ENCODE measurements at regions not wholly inside any gene's neighbourhood (a gene's known extent, or its start where the extent isn't known, plus 50 kb on each side); places are given as distances from the start of the nearest gene placed in this dataset.

- Histone ChIP-seq H3K79me2 (replicated peaks; ENCODE audit: insufficient read depth, low read length) (no peaks in the 10 kb centered on the region), H3K27ac (ENCODE audit: low read length) (no peak overlapping the region), H2AFZ (ENCODE audit: low read depth, low read length) (no peak overlapping the region), H3F3A (ENCODE audit: insufficient read depth, low read length, poor library complexity, severe bottlenecking) (no peaks in the 10 kb centered on the region), H3K36me3 (ENCODE audit: insufficient read depth, low read length) (no peaks in the 10 kb centered on the region), H3K9me2 (ENCODE audit: insufficient read depth, low read length) (no peaks in the 10 kb centered on the region), H3K27me3 (ENCODE audit: insufficient read depth, low read depth, low read length) (no peaks in the 10 kb centered on the region), H4K20me1 (ENCODE audit: insufficient read depth) (no peaks in the 10 kb centered on the region), H3K9ac (ENCODE audit: low read length) (no peak overlapping the region), H3K4me2 (ENCODE audit: low read length) (no peak overlapping the region), H3K9me3 (ENCODE audit: low read length) (no peaks in the 10 kb centered on the region), H3K4me3 (ENCODE audit: low read length) (no peak overlapping the region)
- no peak for TF ChIP-seq TAF1 (IDR thresholded peaks at IDR 0.05; ENCODE audit: low read depth)
Observed at GRCh38 chr12:89059721-89060541, 292.4 kb downstream of the DUSP6 start.

GRCh38 chr12:89059056-89059455, 293.2 kb downstream of the DUSP6 start:
- Histone ChIP-seq H2AFZ (ENCODE audit: low read depth, low read length) (no peak overlapping the region), H3K4me2 (ENCODE audit: low read length) (no peak overlapping the region), H3K27me3 (ENCODE audit: insufficient read depth, low read depth, low read length) (no peaks in the 10 kb centered on the region)

More at GRCh38 chr12:89059056-89059455, 293.2 kb downstream of the DUSP6 start:
- H3K4me3 ChIP-seq (ENCODE audit: low read length), result no peak overlapping the region
- no peaks in the 10 kb centered on the region for H3K9me3 ChIP-seq (ENCODE audit: low read length)
- no peaks in the 10 kb centered on the region for H3K9me2 ChIP-seq (ENCODE audit: insufficient read depth, low read length)
- no peaks in the 10 kb centered on the region for H4K20me1 ChIP-seq (ENCODE audit: insufficient read depth)
- H3K9ac ChIP-seq (ENCODE audit: low read length), result no peak overlapping the region
- H3F3A ChIP-seq (ENCODE audit: insufficient read depth, low read length, poor library complexity, severe bottlenecking), result no peaks in the 10 kb centered on the region
- no peaks in the 10 kb centered on the region for H3K36me3 ChIP-seq (ENCODE audit: insufficient read depth, low read length)
- no peak overlapping the region for H3K27ac ChIP-seq (ENCODE audit: low read length)
- no peaks in the 10 kb centered on the region for H3K79me2 ChIP-seq (replicated peaks; ENCODE audit: insufficient read depth, low read length)
- no peak for TF ChIP-seq RAD21 (conservative IDR thresholded peaks at IDR 0.05)
- TF ChIP-seq CTCF (IDR thresholded peaks at IDR 0.05; ENCODE audit: poor library complexity, severe bottlenecking), result no peak
- no peak for TF ChIP-seq EP300 (conservative IDR thresholded peaks at IDR 0.05; ENCODE audit: poor library complexity, severe bottlenecking)
- no peak for TF ChIP-seq MXI1 (conservative IDR thresholded peaks at IDR 0.05; ENCODE audit: poor library complexity, severe bottlenecking)
- TF ChIP-seq TAF1 (IDR thresholded peaks at IDR 0.05; ENCODE audit: low read depth), result no peak
- no peak for TF ChIP-seq SMC3 (conservative IDR thresholded peaks at IDR 0.05; ENCODE audit: poor library complexity)
- no peak for TF ChIP-seq REST (IDR thresholded peaks at IDR 0.05; ENCODE audit: borderline replicate concordance)
- TF ChIP-seq EZH2 (IDR thresholded peaks at IDR 0.05; ENCODE audit: borderline replicate concordance, insufficient read depth, low read length, poor library complexity, severe bottlenecking), result no peak
